ENCODE measurements at regions not wholly inside any gene's neighbourhood (a gene's known extent, or its start where the extent isn't known, plus 50 kb on each side); places are given as distances from the start of the nearest gene placed in this dataset.

GRCh38 chr12:126963825-126964224 is 1303.1 kb upstream of the TMEM132C start:
- H3K4me3 ChIP-seq (ENCODE audit: low read length), result no peak overlapping the region
- no peaks in the 10 kb centered on the region for H3K27me3 ChIP-seq (ENCODE audit: insufficient read depth, low read depth, low read length)
- TF ChIP-seq EP300 (conservative IDR thresholded peaks at IDR 0.05; ENCODE audit: poor library complexity, severe bottlenecking) (no peak), EZH2 (IDR thresholded peaks at IDR 0.05; ENCODE audit: borderline replicate concordance, insufficient read depth, low read length, poor library complexity, severe bottlenecking) (no peak), POLR2AphosphoS5 (IDR thresholded peaks at IDR 0.05) (no peak), CTCF (IDR thresholded peaks at IDR 0.05; ENCODE audit: poor library complexity, severe bottlenecking) (no peak), REST (IDR thresholded peaks at IDR 0.05; ENCODE audit: borderline replicate concordance) (no peak), RAD21 (conservative IDR thresholded peaks at IDR 0.05) (no peak), TAF1 (IDR thresholded peaks at IDR 0.05; ENCODE audit: low read depth) (no peak), SMC3 (conservative IDR thresholded peaks at IDR 0.05; ENCODE audit: poor library complexity) (no peak), MXI1 (conservative IDR thresholded peaks at IDR 0.05; ENCODE audit: poor library complexity, severe bottlenecking) (no peak)
- H3F3A ChIP-seq (ENCODE audit: insufficient read depth, low read length, poor library complexity, severe bottlenecking), result no peaks in the 10 kb centered on the region
- H3K9me3 ChIP-seq (ENCODE audit: low read length), result no peaks in the 10 kb centered on the region
- no peak overlapping the region for H3K9ac ChIP-seq (ENCODE audit: low read length)
- H4K20me1 ChIP-seq (ENCODE audit: insufficient read depth), result no peaks in the 10 kb centered on the region
- no peak overlapping the region for H2AFZ ChIP-seq (ENCODE audit: low read depth, low read length)
- no peaks in the 10 kb centered on the region for H3K9me2 ChIP-seq (ENCODE audit: insufficient read depth, low read length)
- no peak overlapping the region for H3K4me2 ChIP-seq (ENCODE audit: low read length)
- no peak overlapping the region for H3K27ac ChIP-seq (ENCODE audit: low read length)
- H3K79me2 ChIP-seq (replicated peaks; ENCODE audit: insufficient read depth, low read length), result no peaks in the 10 kb centered on the region
- no peaks in the 10 kb centered on the region for H3K36me3 ChIP-seq (ENCODE audit: insufficient read depth, low read length)

- H3F3A ChIP-seq (ENCODE audit: insufficient read depth, low read length, poor library complexity, severe bottlenecking), result no peaks in the 10 kb centered on the region
- no peak overlapping the region for H3K4me3 ChIP-seq (ENCODE audit: low read length)
- no peaks in the 10 kb centered on the region for H3K79me2 ChIP-seq (replicated peaks; ENCODE audit: insufficient read depth, low read length)
- H3K4me2 ChIP-seq (ENCODE audit: low read length), result no peak overlapping the region
- no peak overlapping the region for H2AFZ ChIP-seq (ENCODE audit: low read depth, low read length)
- no peak overlapping the region for H3K27ac ChIP-seq (ENCODE audit: low read length)
- H3K27me3 ChIP-seq (ENCODE audit: insufficient read depth, low read depth, low read length), result no peaks in the 10 kb centered on the region
- H3K9me2 ChIP-seq (ENCODE audit: insufficient read depth, low read length), result no peaks in the 10 kb centered on the region
- no peaks in the 10 kb centered on the region for H3K9me3 ChIP-seq (ENCODE audit: low read length)
- no peak overlapping the region for H3K9ac ChIP-seq (ENCODE audit: low read length)
- no peaks in the 10 kb centered on the region for H3K36me3 ChIP-seq (ENCODE audit: insufficient read depth, low read length)
- no peaks in the 10 kb centered on the region for H4K20me1 ChIP-seq (ENCODE audit: insufficient read depth)
- TF ChIP-seq EP300 (conservative IDR thresholded peaks at IDR 0.05; ENCODE audit: poor library complexity, severe bottlenecking), result no peak
- no peak for TF ChIP-seq SMC3 (conservative IDR thresholded peaks at IDR 0.05; ENCODE audit: poor library complexity)
- no peak for TF ChIP-seq POLR2AphosphoS5 (IDR thresholded peaks at IDR 0.05)
- no peak for TF ChIP-seq RAD21 (conservative IDR thresholded peaks at IDR 0.05)
- TF ChIP-seq MXI1 (conservative IDR thresholded peaks at IDR 0.05; ENCODE audit: poor library complexity, severe bottlenecking), result no peak
- no peak for TF ChIP-seq EZH2 (IDR thresholded peaks at IDR 0.05; ENCODE audit: borderline replicate concordance, insufficient read depth, low read length, poor library complexity, severe bottlenecking)
- no peak for TF ChIP-seq CTCF (IDR thresholded peaks at IDR 0.05; ENCODE audit: poor library complexity, severe bottlenecking)
- TF ChIP-seq TAF1 (IDR thresholded peaks at IDR 0.05; ENCODE audit: low read depth), result no peak
- no peak for TF ChIP-seq REST (IDR thresholded peaks at IDR 0.05; ENCODE audit: borderline replicate concordance)
These were observed 1300.5 kb upstream of the TMEM132C start for GRCh38 chr12:126966498-126966897.
